Germinal center (tissue), 1 donor: ENCODE measurements at regions not wholly inside any gene's neighbourhood (a gene's known extent, or its start where the extent isn't known, plus 50 kb on each side); places are given as distances from the start of the nearest gene placed in this dataset.
"Not testable (repeated sequence)": the region's sequence is repeated elsewhere in the genome, so short reads cannot be mapped to it uniquely, and the experiment has no call there.

Experiments used
- DNase-seq: peaks from one replicate; pipeline ENCODE4 v3.0.0; 2012; ENCODE audit warnings: mixed read lengths, low spot score

- no peak for DNase-seq
Observed at GRCh38 chr6:113049190-113049589, 702.1 kb downstream of the RFPL4B start.

GRCh38 chr6:113050010-113050858 lies 703.1 kb downstream of the RFPL4B start:
- DNase-seq, result no peak

- DNase-seq, result no peak
Observed at GRCh38 chr6:113050979-113051378, 703.8 kb downstream of the RFPL4B start.

GRCh38 chr6:113052506-113052905 lies 705.4 kb downstream of the RFPL4B start:
- DNase-seq, result no peak

GRCh38 chr6:113055061-113055460 lies 707.9 kb downstream of the RFPL4B start:
- DNase-seq, result no peak

- DNase-seq, result no peak
Observed at GRCh38 chr6:113055998-113056397, 708.9 kb downstream of the RFPL4B start.

- DNase-seq, result no peak
Observed at GRCh38 chr6:113057567-113058053, 710.5 kb downstream of the RFPL4B start.

- no peak for DNase-seq
Observed at GRCh38 chr6:113060664-113061063, 713.5 kb downstream of the RFPL4B start.

GRCh38 chr6:113065611-113066010 lies 718.5 kb downstream of the RFPL4B start:
- DNase-seq, result no peak

GRCh38 chr6:113067612-113068275 lies 720.6 kb downstream of the RFPL4B start:
- no peak for DNase-seq

GRCh38 chr6:113068570-113068969 lies 721.4 kb downstream of the RFPL4B start:
- no peak for DNase-seq

- not testable (repeated sequence) for DNase-seq
Observed at GRCh38 chr6:113070681-113071080, 723.6 kb downstream of the RFPL4B start.

GRCh38 chr6:113073611-113074191 lies 726.6 kb downstream of the RFPL4B start:
- no peak for DNase-seq

GRCh38 chr6:113076116-113076515 lies 729.0 kb downstream of the RFPL4B start:
- DNase-seq, result no peak

- no peak for DNase-seq
Observed at GRCh38 chr6:113076816-113077215, 729.7 kb downstream of the RFPL4B start.

GRCh38 chr6:113077794-113078193 lies 730.7 kb downstream of the RFPL4B start:
- no peak for DNase-seq

- no peak for DNase-seq
Observed at GRCh38 chr6:113078791-113079190, 731.7 kb downstream of the RFPL4B start.

- no peak for DNase-seq
Observed at GRCh38 chr6:113082745-113083144, 735.6 kb downstream of the RFPL4B start.

- no peak for DNase-seq
Observed at GRCh38 chr6:113083947-113084346, 736.8 kb downstream of the RFPL4B start.

- DNase-seq, result no peak
Observed at GRCh38 chr6:113089056-113089455, 741.9 kb downstream of the RFPL4B start.

- DNase-seq, result no peak
Observed at GRCh38 chr6:113092795-113093194, 745.7 kb downstream of the RFPL4B start.

GRCh38 chr6:113094779-113095178 lies 747.6 kb downstream of the RFPL4B start:
- DNase-seq, result no peak

- no peak for DNase-seq
Observed at GRCh38 chr6:113095841-113096240, 748.7 kb downstream of the RFPL4B start.
